Bronchial epithelial cell (primary cell): ENCODE measurements at regions not wholly inside any gene's neighbourhood (a gene's known extent, or its start where the extent isn't known, plus 50 kb on each side); places are given as distances from the start of the nearest gene placed in this dataset.
"Not testable (repeated sequence)": the region's sequence is repeated elsewhere in the genome, so short reads cannot be mapped to it uniquely, and the experiment has no call there.

Source experiments
- DNase-seq: peaks from one replicate; pipeline ENCODE4 v3.0.0-alpha.2; 2010; ENCODE audit warnings: low read depth
- FAIRE-seq: peaks from 2 replicates; lab custom pipeline; 2011; peaks lifted over from hg19 to GRCh38; lab: Jason Lieb, UNC
- H3K27me3 ChIP-seq: 2 replicates; pipeline ENCODE4 v1.5.1; 2011; ENCODE audit warnings: low read length; ENCODE audit not compliant: control insufficient read depth, insufficient read depth
- H3K36me3 ChIP-seq: 2 replicates; pipeline ENCODE4 v1.5.1; 2011; ENCODE audit warnings: low read length; ENCODE audit not compliant: control insufficient read depth, insufficient read depth
- H3K4me3 ChIP-seq: 2 replicates; pipeline ENCODE4 v1.5.1; 2011; ENCODE audit warnings: mild to moderate bottlenecking, low read depth, low read length, control low read depth
- TF ChIP-seq, protein P1 (sequence below): IDR thresholded peaks from 2 replicates; pipeline ENCODE4 v1.5.1; 2011; ENCODE audit warnings: mild to moderate bottlenecking, moderate library complexity, low read length, control low read depth, inconsistent platforms; ENCODE audit not compliant: insufficient read depth, severe bottlenecking

DNA sequence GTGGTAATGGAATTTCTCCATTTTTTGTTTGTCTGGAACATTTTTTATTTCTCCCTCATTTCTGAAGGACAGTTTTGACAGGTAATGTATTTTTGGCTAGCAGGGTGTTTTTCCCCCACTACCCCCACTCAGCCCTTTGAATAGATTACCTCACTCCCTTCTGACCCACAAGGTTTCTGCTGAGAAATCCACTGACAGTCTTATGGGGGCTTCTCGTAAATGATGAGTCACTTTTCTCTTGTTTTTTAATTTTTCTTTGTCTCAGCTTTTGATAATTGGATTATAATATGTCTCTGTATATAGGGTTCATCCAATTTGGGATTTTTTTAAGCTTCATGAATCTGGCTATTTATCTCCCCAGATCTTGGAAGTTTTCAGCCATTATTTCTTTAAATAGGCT, 74.7 kb upstream of the CCDC71L start:
- Histone ChIP-seq H3K27me3 (no peaks in the 10 kb centered on the region), H3K36me3 (no peaks in the 10 kb centered on the region), H3K4me3 (no peak overlapping the region)
- no peak for DNase-seq
- TF ChIP-seq, protein P1, sequence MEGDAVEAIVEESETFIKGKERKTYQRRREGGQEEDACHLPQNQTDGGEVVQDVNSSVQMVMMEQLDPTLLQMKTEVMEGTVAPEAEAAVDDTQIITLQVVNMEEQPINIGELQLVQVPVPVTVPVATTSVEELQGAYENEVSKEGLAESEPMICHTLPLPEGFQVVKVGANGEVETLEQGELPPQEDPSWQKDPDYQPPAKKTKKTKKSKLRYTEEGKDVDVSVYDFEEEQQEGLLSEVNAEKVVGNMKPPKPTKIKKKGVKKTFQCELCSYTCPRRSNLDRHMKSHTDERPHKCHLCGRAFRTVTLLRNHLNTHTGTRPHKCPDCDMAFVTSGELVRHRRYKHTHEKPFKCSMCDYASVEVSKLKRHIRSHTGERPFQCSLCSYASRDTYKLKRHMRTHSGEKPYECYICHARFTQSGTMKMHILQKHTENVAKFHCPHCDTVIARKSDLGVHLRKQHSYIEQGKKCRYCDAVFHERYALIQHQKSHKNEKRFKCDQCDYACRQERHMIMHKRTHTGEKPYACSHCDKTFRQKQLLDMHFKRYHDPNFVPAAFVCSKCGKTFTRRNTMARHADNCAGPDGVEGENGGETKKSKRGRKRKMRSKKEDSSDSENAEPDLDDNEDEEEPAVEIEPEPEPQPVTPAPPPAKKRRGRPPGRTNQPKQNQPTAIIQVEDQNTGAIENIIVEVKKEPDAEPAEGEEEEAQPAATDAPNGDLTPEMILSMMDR, result no peak
- FAIRE-seq, result no peak

DNA sequence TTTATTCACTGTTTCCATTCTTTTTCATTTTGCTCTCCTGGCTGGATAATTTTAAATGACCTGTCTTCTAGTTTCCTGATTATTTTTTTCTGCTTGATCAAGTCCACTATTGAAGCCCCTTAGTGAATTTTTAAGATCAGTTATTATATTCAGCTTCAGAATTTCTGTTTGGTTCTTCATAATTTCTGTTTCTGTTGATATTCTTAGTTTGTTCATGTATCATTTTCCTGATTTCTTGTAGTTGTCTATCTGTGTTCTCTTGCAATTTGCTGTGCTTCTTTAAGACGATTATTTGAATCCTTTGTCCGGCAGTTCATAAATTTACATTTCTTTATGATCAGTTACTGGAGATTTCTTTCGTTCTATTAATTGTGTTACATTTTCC, 75.2 kb upstream of the CCDC71L start:
- H3K4me3 ChIP-seq, result no peak overlapping the region
- H3K27me3 ChIP-seq, result no peaks in the 10 kb centered on the region
- FAIRE-seq (no peak), DNase-seq (no peak)
- no peaks in the 10 kb centered on the region for H3K36me3 ChIP-seq
- TF ChIP-seq, protein P1, result no peak

DNA sequence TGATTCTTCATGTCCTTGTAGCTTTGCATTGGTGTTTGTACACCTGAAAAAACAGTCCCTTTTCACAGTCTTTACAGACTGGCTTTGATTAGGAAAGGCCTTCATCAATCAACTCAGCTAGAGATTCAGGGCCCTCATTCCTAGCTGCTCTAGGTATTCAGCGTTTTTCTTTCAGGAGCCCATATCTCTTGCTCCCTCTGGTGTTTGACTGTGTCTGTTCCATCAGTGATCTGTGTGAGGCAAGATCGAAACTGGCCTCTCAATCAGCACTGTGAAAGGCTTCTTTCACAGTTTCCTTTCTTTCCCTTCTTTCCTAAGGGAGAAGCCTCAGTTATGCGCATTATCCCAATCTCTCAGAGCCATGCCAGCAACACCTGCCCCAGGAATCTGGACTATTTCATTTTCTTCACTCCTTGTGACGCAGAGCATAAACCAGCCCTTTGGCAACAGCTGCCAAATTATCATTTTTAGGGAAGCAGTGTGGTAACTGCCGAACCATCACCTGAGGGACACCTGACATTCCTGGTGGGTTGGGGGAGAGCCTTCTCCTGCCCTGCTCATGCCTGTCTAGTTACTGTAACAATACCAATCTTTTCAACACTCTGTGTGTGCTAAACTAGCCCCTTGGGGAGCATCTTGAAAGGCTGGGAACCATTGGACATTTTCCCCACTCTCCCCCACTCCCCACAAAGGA, 75.7 kb upstream of the CCDC71L start:
- DNase-seq (peak; percentile 67), FAIRE-seq (no peak)
- no peaks in the 10 kb centered on the region for H3K27me3 ChIP-seq
- TF ChIP-seq, protein P1, result peak; percentile 82
- H3K36me3 ChIP-seq, result no peaks in the 10 kb centered on the region
- H3K4me3 ChIP-seq, result no peak overlapping the region

GRCh38 chr7:106737202-106737562, 76.2 kb upstream of the CCDC71L start:
- H3K27me3 ChIP-seq, result no peaks in the 10 kb centered on the region
- DNase-seq, result peak; percentile 46
- no peaks in the 10 kb centered on the region for H3K36me3 ChIP-seq
- no peak for FAIRE-seq
- TF ChIP-seq, protein P1, result peak; percentile 24
- no peak overlapping the region for H3K4me3 ChIP-seq

GRCh38 chr7:106740806-106741205, 79.8 kb upstream of the CCDC71L start:
- Histone ChIP-seq H3K27me3 (no peaks in the 10 kb centered on the region), H3K4me3 (no peak overlapping the region), H3K36me3 (no peaks in the 10 kb centered on the region)
- TF ChIP-seq, protein P1, result no peak
- FAIRE-seq (no peak), DNase-seq (peak; percentile 32)

GRCh38 chr7:106744563-106745091, 83.7 kb upstream of the CCDC71L start:
- no peaks in the 10 kb centered on the region for H3K36me3 ChIP-seq
- H3K27me3 ChIP-seq, result no peaks in the 10 kb centered on the region
- FAIRE-seq (peak; percentile 32), DNase-seq (no peak)
- TF ChIP-seq, protein P1, result no peak
- no peak overlapping the region for H3K4me3 ChIP-seq

- FAIRE-seq, result not testable (repeated sequence)
Observed at GRCh38 chr7:106747301-106747700, 86.3 kb upstream of the CCDC71L start.

More at GRCh38 chr7:106747301-106747700, 86.3 kb upstream of the CCDC71L start:
- not testable (repeated sequence) for H3K36me3 ChIP-seq, DNase-seq, H3K27me3 ChIP-seq, H3K4me3 ChIP-seq
